ENCODE measurements at regions not wholly inside any gene's neighbourhood (a gene's known extent, or its start where the extent isn't known, plus 50 kb on each side); places are given as distances from the start of the nearest gene placed in this dataset.

GRCh38 chr6:22221630-22222029 lies 75.2 kb downstream of the PRL start:
- Histone ChIP-seq H3K4me1 (no peaks in the 10 kb centered on the region), H3K27me3 (replicated peaks in 1 of 7) (no peaks in the 10 kb centered on the region), H3K9me3 (no peaks in the 10 kb centered on the region), H3K36me3 (no peaks in the 10 kb centered on the region), H3K27ac (no peak overlapping the region), H3K4me3 (no peak overlapping the region)
- DNase-seq: no peak
- 83 to 94% (median 91%) methylated on average over 3 of the region's 3 CpGs for WGBS, 5 donors
- TF ChIP-seq POLR2A (IDR thresholded peaks at IDR 0.05) (no peak), POLR2AphosphoS5 (IDR thresholded peaks at IDR 0.05) (no peak)
- TF ChIP-seq, protein P1, sequence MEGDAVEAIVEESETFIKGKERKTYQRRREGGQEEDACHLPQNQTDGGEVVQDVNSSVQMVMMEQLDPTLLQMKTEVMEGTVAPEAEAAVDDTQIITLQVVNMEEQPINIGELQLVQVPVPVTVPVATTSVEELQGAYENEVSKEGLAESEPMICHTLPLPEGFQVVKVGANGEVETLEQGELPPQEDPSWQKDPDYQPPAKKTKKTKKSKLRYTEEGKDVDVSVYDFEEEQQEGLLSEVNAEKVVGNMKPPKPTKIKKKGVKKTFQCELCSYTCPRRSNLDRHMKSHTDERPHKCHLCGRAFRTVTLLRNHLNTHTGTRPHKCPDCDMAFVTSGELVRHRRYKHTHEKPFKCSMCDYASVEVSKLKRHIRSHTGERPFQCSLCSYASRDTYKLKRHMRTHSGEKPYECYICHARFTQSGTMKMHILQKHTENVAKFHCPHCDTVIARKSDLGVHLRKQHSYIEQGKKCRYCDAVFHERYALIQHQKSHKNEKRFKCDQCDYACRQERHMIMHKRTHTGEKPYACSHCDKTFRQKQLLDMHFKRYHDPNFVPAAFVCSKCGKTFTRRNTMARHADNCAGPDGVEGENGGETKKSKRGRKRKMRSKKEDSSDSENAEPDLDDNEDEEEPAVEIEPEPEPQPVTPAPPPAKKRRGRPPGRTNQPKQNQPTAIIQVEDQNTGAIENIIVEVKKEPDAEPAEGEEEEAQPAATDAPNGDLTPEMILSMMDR (IDR thresholded peaks at IDR 0.05 in 8 of 11, conservative IDR thresholded peaks at IDR 0.05 in 3 of 11): no peak
- intact Hi-C loops (cut with DNase I; ENCODE audit: low total_unique reads): no loop called here

GRCh38 chr6:22222469-22222868 lies 74.4 kb downstream of the PRL start:
- Histone ChIP-seq H3K9me3 (no peaks in the 10 kb centered on the region), H3K4me3 (no peak overlapping the region), H3K4me1 (no peaks in the 10 kb centered on the region), H3K27me3 (replicated peaks in 1 of 7) (no peaks in the 10 kb centered on the region), H3K36me3 (no peaks in the 10 kb centered on the region), H3K27ac (no peak overlapping the region)
- TF ChIP-seq POLR2AphosphoS5 (IDR thresholded peaks at IDR 0.05) (no peak), POLR2A (IDR thresholded peaks at IDR 0.05) (no peak)
- TF ChIP-seq, protein P1 (IDR thresholded peaks at IDR 0.05 in 8 of 11, conservative IDR thresholded peaks at IDR 0.05 in 3 of 11): no peak
- intact Hi-C loops (cut with DNase I; ENCODE audit: low total_unique reads): no loop called here
- DNase-seq: no peak
- 89 to 96% (median 92%) methylated on average over 6 of the region's 6 CpGs for WGBS, 5 donors

DNA sequence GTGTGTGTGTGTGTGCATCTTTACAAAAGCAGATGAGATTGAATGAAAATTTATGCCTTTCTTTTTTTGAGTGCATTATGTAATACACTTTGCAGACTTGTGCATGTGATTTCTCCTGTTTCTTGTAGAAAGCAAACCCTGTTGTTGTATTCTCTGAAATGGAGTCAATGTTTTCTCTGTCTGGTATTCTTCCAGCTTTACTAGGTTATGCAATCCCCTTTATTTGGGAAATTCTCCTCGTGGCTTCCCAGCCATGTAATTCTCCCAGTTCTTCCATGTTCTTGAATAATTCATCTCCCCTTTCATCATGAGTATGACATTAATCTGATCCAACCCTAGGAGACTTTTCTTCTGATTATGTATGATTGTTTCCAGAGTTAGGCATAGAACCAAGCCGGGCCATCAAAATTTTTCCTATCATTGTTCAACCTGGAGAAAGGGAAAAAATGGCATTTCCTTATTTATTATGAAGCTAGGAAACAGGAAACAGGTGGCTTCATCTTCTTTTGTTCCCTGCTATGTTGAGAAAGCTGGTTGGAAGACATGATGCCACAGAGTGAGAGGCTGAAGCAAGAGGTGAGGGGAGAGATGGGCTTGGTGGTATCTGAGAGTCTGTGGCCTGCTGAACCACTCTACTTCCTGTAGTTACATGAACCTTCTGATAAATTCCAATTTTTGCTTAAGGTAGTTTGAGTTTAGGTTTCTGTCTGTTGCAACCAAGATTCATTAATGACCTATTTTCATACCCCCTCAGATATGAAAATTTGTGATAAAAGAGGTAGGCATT lies 68.8 kb downstream of the PRL start:
- 43 to 57% (median 49%) methylated on average over 2 of the region's 2 CpGs for WGBS, 5 donors
- TF ChIP-seq POLR2AphosphoS5 (IDR thresholded peaks at IDR 0.05) (no peak), POLR2A (IDR thresholded peaks at IDR 0.05) (no peak)
- TF ChIP-seq, protein P1 (IDR thresholded peaks at IDR 0.05 in 8 of 11, conservative IDR thresholded peaks at IDR 0.05 in 3 of 11): no peak

GRCh38 chr6:22231050-22231449 lies 65.8 kb downstream of the PRL start:
- H3K4me1 ChIP-seq: no peaks in the 10 kb centered on the region
- WGBS, 5 donors: 87 to 98% (median 92%) methylated on average over 7 of the region's 7 CpGs
- intact Hi-C loops (cut with DNase I; ENCODE audit: low total_unique reads): no loop called here
- peaks cover 0 to 3% (median under 1%) of the 10 kb centered on the region in 8 donors for H3K9me3 ChIP-seq
- TF ChIP-seq POLR2A (IDR thresholded peaks at IDR 0.05): no peak
- no peak for TF ChIP-seq POLR2AphosphoS5 (IDR thresholded peaks at IDR 0.05)
- TF ChIP-seq, protein P1 (IDR thresholded peaks at IDR 0.05 in 8 of 11, conservative IDR thresholded peaks at IDR 0.05 in 3 of 11): no peak
- H3K27me3 ChIP-seq (replicated peaks in 1 of 7): no peaks in the 10 kb centered on the region
- no peak for DNase-seq
- no peaks in the 10 kb centered on the region for H3K36me3 ChIP-seq
- no peak overlapping the region for H3K27ac ChIP-seq
- H3K4me3 ChIP-seq: no peak overlapping the region

More for the DNA sequence above, 68.8 kb downstream of the PRL start:
- Histone ChIP-seq H3K9me3 (no peaks in the 10 kb centered on the region), H3K4me3 (no peak overlapping the region), H3K4me1 (no peaks in the 10 kb centered on the region), H3K27ac (no peak overlapping the region), H3K27me3 (replicated peaks in 1 of 7) (no peaks in the 10 kb centered on the region), H3K36me3 (no peaks in the 10 kb centered on the region)
- no peak for DNase-seq
- intact Hi-C loops (cut with DNase I; ENCODE audit: low total_unique reads): no loop called here
